ENCODE measurements at regions not wholly inside any gene's neighbourhood (a gene's known extent, or its start where the extent isn't known, plus 50 kb on each side); places are given as distances from the start of the nearest gene placed in this dataset.

DNA sequence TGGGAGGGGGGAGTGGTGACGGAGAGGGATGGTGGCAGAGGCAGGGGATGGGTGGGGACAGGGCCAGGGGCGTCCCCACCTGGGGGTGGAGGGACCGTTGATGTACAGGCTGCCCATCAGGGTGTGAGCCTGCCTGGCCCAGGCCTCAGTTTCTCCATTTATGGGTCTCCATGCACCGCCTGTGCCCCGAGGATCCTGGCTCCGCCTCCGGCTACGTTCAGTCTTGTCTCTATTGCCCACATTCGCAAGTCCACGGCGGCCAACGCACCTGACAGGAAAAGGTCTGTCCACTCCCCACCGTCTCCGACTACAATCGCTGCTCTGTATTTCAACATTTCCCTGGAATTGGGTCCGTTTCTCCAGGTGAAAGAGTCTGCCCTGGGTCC is 96.3 kb upstream of the NKX1-1 start:
- TF ChIP-seq, protein P1, sequence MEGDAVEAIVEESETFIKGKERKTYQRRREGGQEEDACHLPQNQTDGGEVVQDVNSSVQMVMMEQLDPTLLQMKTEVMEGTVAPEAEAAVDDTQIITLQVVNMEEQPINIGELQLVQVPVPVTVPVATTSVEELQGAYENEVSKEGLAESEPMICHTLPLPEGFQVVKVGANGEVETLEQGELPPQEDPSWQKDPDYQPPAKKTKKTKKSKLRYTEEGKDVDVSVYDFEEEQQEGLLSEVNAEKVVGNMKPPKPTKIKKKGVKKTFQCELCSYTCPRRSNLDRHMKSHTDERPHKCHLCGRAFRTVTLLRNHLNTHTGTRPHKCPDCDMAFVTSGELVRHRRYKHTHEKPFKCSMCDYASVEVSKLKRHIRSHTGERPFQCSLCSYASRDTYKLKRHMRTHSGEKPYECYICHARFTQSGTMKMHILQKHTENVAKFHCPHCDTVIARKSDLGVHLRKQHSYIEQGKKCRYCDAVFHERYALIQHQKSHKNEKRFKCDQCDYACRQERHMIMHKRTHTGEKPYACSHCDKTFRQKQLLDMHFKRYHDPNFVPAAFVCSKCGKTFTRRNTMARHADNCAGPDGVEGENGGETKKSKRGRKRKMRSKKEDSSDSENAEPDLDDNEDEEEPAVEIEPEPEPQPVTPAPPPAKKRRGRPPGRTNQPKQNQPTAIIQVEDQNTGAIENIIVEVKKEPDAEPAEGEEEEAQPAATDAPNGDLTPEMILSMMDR (IDR thresholded peaks at IDR 0.05), result no peak
- TF ChIP-seq POLR2A (IDR thresholded peaks at IDR 0.05), result no peak

Measured in right lobe of liver (tissue), 4 donors.